ENCODE measurements at regions not wholly inside any gene's neighbourhood (a gene's known extent, or its start where the extent isn't known, plus 50 kb on each side); places are given as distances from the start of the nearest gene placed in this dataset.

DNA sequence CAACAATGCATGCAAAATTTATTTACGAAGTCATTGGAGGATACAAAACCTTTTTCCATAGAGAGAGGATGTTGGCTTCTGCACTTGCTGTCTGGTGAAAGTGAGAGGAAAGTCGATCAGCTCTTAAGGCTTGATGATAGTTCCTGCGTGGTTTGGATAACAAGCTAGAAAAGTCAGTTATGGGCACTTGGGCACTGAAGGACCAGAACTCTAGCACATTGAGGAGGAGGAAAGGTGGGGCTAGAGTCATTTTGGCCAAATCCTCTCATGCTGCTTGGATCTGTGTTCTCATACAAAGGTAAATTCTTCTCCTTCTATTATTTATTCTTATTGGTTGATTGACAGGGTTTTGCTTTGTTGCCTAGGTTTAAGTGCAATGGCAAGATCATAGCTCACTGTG lies 245.9 kb upstream of the ADAMTSL1 start:
- TF ChIP-seq, protein P1, sequence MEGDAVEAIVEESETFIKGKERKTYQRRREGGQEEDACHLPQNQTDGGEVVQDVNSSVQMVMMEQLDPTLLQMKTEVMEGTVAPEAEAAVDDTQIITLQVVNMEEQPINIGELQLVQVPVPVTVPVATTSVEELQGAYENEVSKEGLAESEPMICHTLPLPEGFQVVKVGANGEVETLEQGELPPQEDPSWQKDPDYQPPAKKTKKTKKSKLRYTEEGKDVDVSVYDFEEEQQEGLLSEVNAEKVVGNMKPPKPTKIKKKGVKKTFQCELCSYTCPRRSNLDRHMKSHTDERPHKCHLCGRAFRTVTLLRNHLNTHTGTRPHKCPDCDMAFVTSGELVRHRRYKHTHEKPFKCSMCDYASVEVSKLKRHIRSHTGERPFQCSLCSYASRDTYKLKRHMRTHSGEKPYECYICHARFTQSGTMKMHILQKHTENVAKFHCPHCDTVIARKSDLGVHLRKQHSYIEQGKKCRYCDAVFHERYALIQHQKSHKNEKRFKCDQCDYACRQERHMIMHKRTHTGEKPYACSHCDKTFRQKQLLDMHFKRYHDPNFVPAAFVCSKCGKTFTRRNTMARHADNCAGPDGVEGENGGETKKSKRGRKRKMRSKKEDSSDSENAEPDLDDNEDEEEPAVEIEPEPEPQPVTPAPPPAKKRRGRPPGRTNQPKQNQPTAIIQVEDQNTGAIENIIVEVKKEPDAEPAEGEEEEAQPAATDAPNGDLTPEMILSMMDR (conservative IDR thresholded peaks at IDR 0.05; ENCODE audit: control insufficient read depth, insufficient read depth, low read depth, low read length) = no peak
- DNase-seq (ENCODE audit: low read depth) = no peak
- H3K4me3 ChIP-seq (ENCODE audit: control insufficient read depth, low read depth, low read length) = no peak overlapping the region

GRCh38 chr9:18229992-18230676 lies 243.8 kb upstream of the ADAMTSL1 start:
- TF ChIP-seq, protein P1 (conservative IDR thresholded peaks at IDR 0.05; ENCODE audit: control insufficient read depth, insufficient read depth, low read depth, low read length) = no peak

GRCh38 chr9:18233311-18233710 lies 240.6 kb upstream of the ADAMTSL1 start:
- TF ChIP-seq, protein P1 (conservative IDR thresholded peaks at IDR 0.05; ENCODE audit: control insufficient read depth, insufficient read depth, low read depth, low read length) = no peak
- no peak for DNase-seq (ENCODE audit: low read depth)
- H3K4me3 ChIP-seq (ENCODE audit: control insufficient read depth, low read depth, low read length) = no peak overlapping the region

More at GRCh38 chr9:18229992-18230676, 243.8 kb upstream of the ADAMTSL1 start:
- no peak for DNase-seq (ENCODE audit: low read depth)
- H3K4me3 ChIP-seq (ENCODE audit: control insufficient read depth, low read depth, low read length) = no peak overlapping the region

DNA sequence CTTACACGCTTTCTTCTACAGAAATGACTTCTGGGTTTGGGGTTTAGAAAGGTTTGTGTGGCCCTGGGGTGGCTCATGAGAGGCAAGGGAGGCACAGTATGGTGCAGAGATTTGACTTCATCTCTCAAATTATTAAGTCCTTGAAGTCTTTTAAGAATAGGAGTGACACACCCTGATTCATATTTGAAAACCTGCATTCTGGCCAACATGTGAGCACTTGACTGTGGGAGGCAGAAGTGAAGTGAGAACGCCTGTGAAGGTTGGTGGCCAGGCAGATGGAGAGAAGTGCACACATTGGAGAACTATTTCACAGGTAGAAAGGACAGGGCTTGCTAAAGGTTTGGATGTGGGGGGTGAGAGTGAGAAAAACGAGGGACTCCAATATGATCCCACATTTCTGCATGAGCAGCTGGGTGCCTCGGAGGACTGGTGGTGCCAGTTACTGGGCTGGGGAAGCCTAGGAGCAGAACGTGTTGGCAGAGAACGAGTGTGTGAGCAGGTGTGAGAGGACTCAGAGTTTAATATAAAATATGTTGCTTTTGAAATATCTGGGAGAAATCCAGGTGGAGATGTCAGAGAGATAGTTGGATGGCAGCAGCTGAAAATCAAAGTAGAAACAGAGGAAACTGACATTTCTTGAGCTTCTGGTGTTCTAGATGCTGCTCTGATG lies 240.0 kb upstream of the ADAMTSL1 start:
- TF ChIP-seq, protein P1 (conservative IDR thresholded peaks at IDR 0.05; ENCODE audit: control insufficient read depth, insufficient read depth, low read depth, low read length) = no peak
- no peak overlapping the region for H3K4me3 ChIP-seq (ENCODE audit: control insufficient read depth, low read depth, low read length)
- DNase-seq (ENCODE audit: low read depth) = no peak

- H3K4me3 ChIP-seq (ENCODE audit: control insufficient read depth, low read depth, low read length) = no peak overlapping the region
- no peak for DNase-seq (ENCODE audit: low read depth)
- TF ChIP-seq, protein P1 (conservative IDR thresholded peaks at IDR 0.05; ENCODE audit: control insufficient read depth, insufficient read depth, low read depth, low read length) = no peak
Observed at GRCh38 chr9:18235181-18235908, 238.6 kb upstream of the ADAMTSL1 start.

DNA sequence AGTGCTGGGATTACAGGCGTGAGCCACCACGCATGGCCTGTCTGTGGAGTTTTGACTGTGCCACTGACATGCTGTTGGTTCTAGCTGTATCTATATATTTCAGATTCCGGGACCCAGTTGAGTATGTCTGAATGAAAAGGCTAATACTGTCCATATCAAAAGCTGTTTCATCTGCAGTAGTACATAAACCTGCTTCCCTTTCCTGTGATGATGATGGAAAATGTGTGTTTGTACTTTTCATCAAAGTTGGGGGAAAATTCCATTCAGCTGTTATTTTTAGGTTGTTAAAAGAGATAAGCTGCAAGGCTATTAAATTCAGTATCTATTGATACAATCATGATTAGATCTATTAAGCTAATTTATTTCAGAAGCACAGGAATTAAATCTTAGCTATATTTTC lies 237.6 kb upstream of the ADAMTSL1 start:
- no peak overlapping the region for H3K4me3 ChIP-seq (ENCODE audit: control insufficient read depth, low read depth, low read length)
- TF ChIP-seq, protein P1 (conservative IDR thresholded peaks at IDR 0.05; ENCODE audit: control insufficient read depth, insufficient read depth, low read depth, low read length) = no peak
- DNase-seq (ENCODE audit: low read depth) = no peak
